H9 (cell line): ENCODE measurements at regions not wholly inside any gene's neighbourhood (a gene's known extent, or its start where the extent isn't known, plus 50 kb on each side); places are given as distances from the start of the nearest gene placed in this dataset.

Experiments
- DNase-seq: peaks from one replicate; pipeline ENCODE4 v3.0.0-alpha.2; 2017
- H2AFZ ChIP-seq: one replicate; pipeline ENCODE4 v1.6.1; 2013; ENCODE audit warnings: mild to moderate bottlenecking, low read length, control low read depth, moderate library complexity
- H2AK5ac ChIP-seq: 2 replicates; pipeline ENCODE4 v1.6.1; 2013; ENCODE audit warnings: low read length, control low read depth, mixed read lengths; ENCODE audit not compliant: insufficient read length
- H2BK120ac ChIP-seq: one replicate; pipeline ENCODE4 v1.6.1; 2013; ENCODE audit warnings: low read depth, mild to moderate bottlenecking, low read length, control low read depth, inconsistent platforms; ENCODE audit not compliant: poor library complexity, severe bottlenecking
- H2BK12ac ChIP-seq: 2 replicates; pipeline ENCODE4 v1.6.1; 2013; ENCODE audit warnings: low read length, control low read depth, mixed read lengths, low read depth; ENCODE audit not compliant: insufficient read length
- H2BK15ac ChIP-seq: 2 replicates; pipeline ENCODE4 v1.6.1; 2013; ENCODE audit warnings: low read depth, low read length, control low read depth
- H2BK20ac ChIP-seq: one replicate; pipeline ENCODE4 v1.6.1; 2013; ENCODE audit warnings: low read depth, mild to moderate bottlenecking, low read length, control low read depth, inconsistent platforms; ENCODE audit not compliant: poor library complexity, severe bottlenecking
- H2BK5ac ChIP-seq: 2 replicates; pipeline ENCODE4 v1.6.1; 2013; ENCODE audit warnings: low read length, control low read depth, mixed read lengths; ENCODE audit not compliant: insufficient read length
- H3K14ac ChIP-seq: 2 replicates; pipeline ENCODE4 v1.6.1; 2013; ENCODE audit warnings: low read length, control low read depth; ENCODE audit not compliant: insufficient read depth
- H3K18ac ChIP-seq: 2 replicates; pipeline ENCODE4 v1.6.1; 2013; ENCODE audit warnings: low read depth, mild to moderate bottlenecking, mixed read lengths, low read length, control low read depth; ENCODE audit not compliant: insufficient read length
- H3K23ac ChIP-seq: 2 replicates; pipeline ENCODE4 v1.6.1; 2013; ENCODE audit warnings: low read length, control low read depth, mixed read lengths, low read depth; ENCODE audit not compliant: insufficient read length
- H3K23me2 ChIP-seq: 2 replicates; pipeline ENCODE4 v1.6.1; 2013; ENCODE audit warnings: low read depth, mild to moderate bottlenecking, mixed read lengths, low read length, control low read depth; ENCODE audit not compliant: insufficient read length, poor library complexity, severe bottlenecking
- H3K27ac ChIP-seq: 2 replicates; pipeline ENCODE4 v1.5.1; 2013; ENCODE audit warnings: low read length, control low read depth, mixed read lengths, low read depth; ENCODE audit not compliant: insufficient read length
- H3K27me3 ChIP-seq: 2 replicates; pipeline ENCODE4 v1.6.1; 2013; ENCODE audit warnings: low read length, control low read depth, inconsistent platforms; ENCODE audit not compliant: insufficient read depth
- H3K4ac ChIP-seq: 2 replicates; pipeline ENCODE4 v1.6.1; 2013; ENCODE audit warnings: low read depth, mild to moderate bottlenecking, control low read depth, inconsistent platforms, low read length, moderate library complexity
- H3K4me1 ChIP-seq: 2 replicates; pipeline ENCODE4 v1.6.1; 2013; ENCODE audit warnings: low read length, control low read depth, inconsistent platforms; ENCODE audit not compliant: insufficient read depth
- H3K4me2 ChIP-seq: 2 replicates; pipeline ENCODE4 v1.6.1; 2013; ENCODE audit warnings: low read length, control low read depth, mixed read lengths; ENCODE audit not compliant: insufficient read length, insufficient read depth
- H3K56ac ChIP-seq: 2 replicates; pipeline ENCODE4 v1.6.1; 2013; ENCODE audit warnings: low read depth, mild to moderate bottlenecking, mixed read lengths, low read length, control low read depth; ENCODE audit not compliant: insufficient read length
- H3K79me1 ChIP-seq: 2 replicates; pipeline ENCODE4 v1.6.1; 2013; ENCODE audit warnings: low read depth, mild to moderate bottlenecking, moderate library complexity, low read length, control low read depth, inconsistent platforms; ENCODE audit not compliant: insufficient read depth, poor library complexity, severe bottlenecking
- H3K79me2 ChIP-seq: 2 replicates; pipeline ENCODE4 v1.6.1; 2013; ENCODE audit warnings: low read length, control low read depth, inconsistent platforms; ENCODE audit not compliant: insufficient read depth
- H3K9ac ChIP-seq: 2 replicates; pipeline ENCODE4 v1.6.1; 2013; ENCODE audit warnings: low read length, control low read depth, mixed read lengths; ENCODE audit not compliant: insufficient read length; ENCODE audit errors: extremely low read depth
- H3K9me3 ChIP-seq: one replicate; pipeline ENCODE4 v1.6.1; 2013; ENCODE audit warnings: low read depth, low read length, inconsistent platforms; ENCODE audit not compliant: control insufficient read depth
- H3T11ph ChIP-seq: one replicate; pipeline ENCODE4 v1.6.1; 2013; ENCODE audit warnings: mild to moderate bottlenecking, low read length, control low read depth, inconsistent platforms
- H4K20me1 ChIP-seq: one replicate; pipeline ENCODE4 v1.6.1; 2013; ENCODE audit not compliant: control insufficient read depth, insufficient read length, insufficient read depth
- H4K5ac ChIP-seq: 2 replicates; pipeline ENCODE4 v1.6.1; 2013; ENCODE audit warnings: low read depth, mild to moderate bottlenecking, mixed read lengths, low read length, control low read depth; ENCODE audit not compliant: insufficient read length
- H4K8ac ChIP-seq: replicated peaks from 2 replicates; pipeline ENCODE4 v1.6.1; 2013; ENCODE audit warnings: low read length, control low read depth, mixed read lengths, low read depth; ENCODE audit not compliant: insufficient read length
- H4K91ac ChIP-seq: 2 replicates; pipeline ENCODE4 v1.6.1; 2013; ENCODE audit warnings: low read depth, mild to moderate bottlenecking, moderate library complexity, mixed read lengths, low read length, control low read depth; ENCODE audit not compliant: insufficient read length
- H3K27ac Mint-ChIP-seq, 3 experiments: 2 replicates in 2 of 3; 3 replicates in 1 of 3; pipeline ENCODE4 v1.8.0; 2020 to 2021; ENCODE audit warnings: mixed read lengths in 3 of 3, mild to moderate bottlenecking in 1 of 3, moderate library complexity in 1 of 3
- H3K27me3 Mint-ChIP-seq: 2 replicates; pipeline ENCODE4 v1.8.0; 2021; ENCODE audit warnings: low read depth, mild to moderate bottlenecking, moderate library complexity, mixed read lengths
- H3K36me3 Mint-ChIP-seq, 3 experiments: 2 replicates in 2 of 3; 3 replicates in 1 of 3; pipeline ENCODE4 v1.8.0; 2020 to 2021; ENCODE audit warnings: low read depth in 3 of 3, mixed read lengths in 3 of 3; ENCODE audit not compliant: insufficient read depth in 1 of 3
- H3K4me1 Mint-ChIP-seq, 2 experiments: 2 replicates each; pipeline ENCODE4 v1.8.0; 2020; ENCODE audit warnings: mixed read lengths in 2 of 2
- H3K4me3 Mint-ChIP-seq, 2 experiments: 2 replicates in 1 of 2; 3 replicates in 1 of 2; pipeline ENCODE4 v1.8.0; 2020 to 2021; ENCODE audit warnings: mild to moderate bottlenecking in 2 of 2, mixed read lengths in 2 of 2, moderate library complexity in 1 of 2
- H3K9me3 Mint-ChIP-seq, 2 experiments: 2 replicates in 1 of 2; 3 replicates in 1 of 2; pipeline ENCODE4 v1.8.0; 2020; ENCODE audit warnings: mild to moderate bottlenecking in 2 of 2, mixed read lengths in 2 of 2, moderate library complexity in 1 of 2
- CTCF ChIP-seq: fragments of 200-600 bp; sonication (generic); conservative IDR thresholded peaks from 3 replicates; pipeline ENCODE4 v1.8.0; 2021; ENCODE audit warnings: antibody characterized with exemption, mild to moderate bottlenecking
- WGBS: extraction: QIAGEN DNeasy Blood & Tissue Kit; methylation state at CpG from one replicate; pipeline ENCODE4 v1.1.7; 2013; ENCODE audit warnings: missing lambda C conversion rate, low lambda C conversion rate, mixed read lengths; ENCODE audit not compliant: insufficient read length; ENCODE audit errors: extremely low coverage; 5-methylcytosine and 5-hydroxymethylcytosine counted together

GRCh38 chr11:23336961-23337360, 476.7 kb upstream of the CCDC179 start:
- Histone ChIP-seq H3K23ac (no peak overlapping the region), H3K79me2 (no peaks in the 10 kb centered on the region; the same call in 1 of the 2 replicates), H2AK5ac (no peak overlapping the region), H2AFZ (no peak overlapping the region), H3K14ac (no peak overlapping the region), H3K9me3 (no peaks in the 10 kb centered on the region), H2BK5ac (no peak overlapping the region), H3K56ac (no peak overlapping the region), H3K27me3 (no peaks in the 10 kb centered on the region), H3K79me1 (no peaks in the 10 kb centered on the region), H4K20me1 (no peaks in the 10 kb centered on the region), H4K5ac (no peak overlapping the region), H3K4me2 (no peak overlapping the region), H2BK12ac (no peak overlapping the region), H3K23me2 (no peaks in the 10 kb centered on the region), H4K8ac (no peak overlapping the region), H3T11ph (no peak overlapping the region), H3K9ac (no peak overlapping the region), H3K4ac (no peak overlapping the region), H3K4me1 (no peaks in the 10 kb centered on the region), H3K18ac (no peak overlapping the region), H4K91ac (no peak overlapping the region), H2BK120ac (no peak overlapping the region), H2BK20ac (no peak overlapping the region), H2BK15ac (no peak overlapping the region), H3K27ac (no peak overlapping the region)
- no CpG with 5 or more reads among the region's 2 CpGs for WGBS
- TF ChIP-seq CTCF = no peak
- no peaks in the 10 kb centered on the region for H3K36me3 Mint-ChIP-seq
- no peak overlapping the region for H3K4me3 Mint-ChIP-seq
- H3K9me3 Mint-ChIP-seq = no peaks in the 10 kb centered on the region
- H3K27ac Mint-ChIP-seq = no peak overlapping the region
- H3K4me1 Mint-ChIP-seq = no peaks in the 10 kb centered on the region
- DNase-seq = no peak
- H3K27me3 Mint-ChIP-seq = no peaks in the 10 kb centered on the region
